ENCODE measurements at regions not wholly inside any gene's neighbourhood (a gene's known extent, or its start where the extent isn't known, plus 50 kb on each side); places are given as distances from the start of the nearest gene placed in this dataset.

DNA sequence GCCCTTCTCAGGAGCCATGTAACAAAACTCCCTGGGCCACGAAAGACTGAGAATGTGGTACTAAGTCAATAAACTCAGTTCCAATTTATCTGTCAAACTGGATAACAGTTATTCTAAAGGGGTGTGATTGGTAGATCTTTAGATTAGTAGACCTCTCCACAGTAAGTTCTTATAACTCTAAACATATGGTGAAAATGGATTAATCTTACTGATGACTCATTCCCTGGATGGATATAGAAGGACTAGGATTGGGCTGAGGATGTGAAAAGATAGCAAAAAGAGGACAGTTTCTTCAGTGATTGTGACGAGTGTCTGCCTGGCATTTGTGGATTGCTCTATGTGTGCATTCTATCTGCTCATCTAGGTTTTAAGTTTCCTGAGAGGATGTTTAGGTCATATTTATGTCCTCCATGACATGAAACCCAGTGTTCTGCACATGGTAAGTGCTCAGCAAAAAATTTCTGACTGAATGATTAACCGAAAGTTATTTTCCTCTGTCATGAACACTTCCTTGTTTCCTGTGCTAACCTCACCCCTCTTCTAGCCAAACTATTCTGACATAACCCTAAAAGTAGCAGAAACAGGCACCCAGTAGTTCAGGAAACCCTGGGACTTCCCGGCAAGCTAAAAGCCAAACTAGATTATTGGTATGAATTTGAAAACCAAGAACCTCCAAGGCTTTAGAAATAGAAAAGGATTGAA lies 397.5 kb upstream of the PLXNA2 start:
- TF ChIP-seq EP300 (IDR thresholded peaks at IDR 0.05) (no peak), POLR2A (IDR thresholded peaks at IDR 0.05) (no peak)
- TF ChIP-seq, protein P1, sequence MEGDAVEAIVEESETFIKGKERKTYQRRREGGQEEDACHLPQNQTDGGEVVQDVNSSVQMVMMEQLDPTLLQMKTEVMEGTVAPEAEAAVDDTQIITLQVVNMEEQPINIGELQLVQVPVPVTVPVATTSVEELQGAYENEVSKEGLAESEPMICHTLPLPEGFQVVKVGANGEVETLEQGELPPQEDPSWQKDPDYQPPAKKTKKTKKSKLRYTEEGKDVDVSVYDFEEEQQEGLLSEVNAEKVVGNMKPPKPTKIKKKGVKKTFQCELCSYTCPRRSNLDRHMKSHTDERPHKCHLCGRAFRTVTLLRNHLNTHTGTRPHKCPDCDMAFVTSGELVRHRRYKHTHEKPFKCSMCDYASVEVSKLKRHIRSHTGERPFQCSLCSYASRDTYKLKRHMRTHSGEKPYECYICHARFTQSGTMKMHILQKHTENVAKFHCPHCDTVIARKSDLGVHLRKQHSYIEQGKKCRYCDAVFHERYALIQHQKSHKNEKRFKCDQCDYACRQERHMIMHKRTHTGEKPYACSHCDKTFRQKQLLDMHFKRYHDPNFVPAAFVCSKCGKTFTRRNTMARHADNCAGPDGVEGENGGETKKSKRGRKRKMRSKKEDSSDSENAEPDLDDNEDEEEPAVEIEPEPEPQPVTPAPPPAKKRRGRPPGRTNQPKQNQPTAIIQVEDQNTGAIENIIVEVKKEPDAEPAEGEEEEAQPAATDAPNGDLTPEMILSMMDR (IDR thresholded peaks at IDR 0.05): no peak
